ES-I3 (cell line): ENCODE measurements at regions not wholly inside any gene's neighbourhood (a gene's known extent, or its start where the extent isn't known, plus 50 kb on each side); places are given as distances from the start of the nearest gene placed in this dataset.

Experiments used
- H3K36me3 ChIP-seq: 2 replicates; pipeline ENCODE4 v1.6.1; 2013; ENCODE audit warnings: mild to moderate bottlenecking, low read length, control low read depth, moderate library complexity; ENCODE audit not compliant: insufficient read depth
- H3K4me1 ChIP-seq: 2 replicates; pipeline ENCODE4 v1.6.1; 2013; ENCODE audit warnings: mild to moderate bottlenecking, control low read depth, low read length; ENCODE audit not compliant: insufficient read depth
- H3K9ac ChIP-seq: 2 replicates; pipeline ENCODE4 v1.6.1; 2013; ENCODE audit warnings: low read depth, mild to moderate bottlenecking, low read length, moderate library complexity
- H3K9me3 ChIP-seq: 2 replicates; pipeline ENCODE4 v1.6.1; 2013; ENCODE audit warnings: mild to moderate bottlenecking, low read length, moderate library complexity; ENCODE audit not compliant: control insufficient read depth, insufficient read depth

GRCh38 chr3:168990621-168991020, 672.9 kb downstream of the MECOM start:
- Histone ChIP-seq H3K36me3 (no peaks in the 10 kb centered on the region), H3K4me1 (0 out of 2 replicates have a peak, but pooled peaks cover 8% of the 10 kb centered on the region), H3K9ac (no peak overlapping the region)

DNA sequence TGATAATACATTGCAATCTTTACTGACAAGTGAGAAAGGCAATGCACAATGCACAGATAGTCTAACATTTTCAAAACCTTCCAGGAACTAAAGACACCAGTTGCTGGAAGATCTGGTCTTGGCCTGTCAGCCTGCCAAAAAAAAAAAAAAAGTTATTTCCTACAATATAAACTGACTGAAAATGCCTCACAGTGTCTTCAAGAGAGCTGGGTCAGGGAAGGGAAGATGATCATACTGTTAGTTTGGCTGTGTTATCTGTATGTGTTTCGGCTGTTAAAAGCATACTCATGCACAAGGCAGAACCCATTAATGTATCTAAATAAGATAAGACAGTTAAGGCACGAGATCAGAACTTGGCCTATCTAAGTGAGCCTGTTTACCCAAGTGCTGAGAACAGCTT, 673.4 kb downstream of the MECOM start:
- Histone ChIP-seq H3K9ac (no peak overlapping the region), H3K9me3 (no peaks in the 10 kb centered on the region), H3K36me3 (no peaks in the 10 kb centered on the region), H3K4me1 (0 out of 2 replicates have a peak, but pooled peaks cover 8% of the 10 kb centered on the region)

More at GRCh38 chr3:168990621-168991020, 672.9 kb downstream of the MECOM start:
- no peaks in the 10 kb centered on the region for H3K9me3 ChIP-seq

- H3K4me1 ChIP-seq: 0 out of 2 replicates have a peak, but pooled peaks cover 8% of the 10 kb centered on the region
- H3K9ac ChIP-seq: no peak overlapping the region
- H3K36me3 ChIP-seq: no peaks in the 10 kb centered on the region
- no peaks in the 10 kb centered on the region for H3K9me3 ChIP-seq
These were observed 674.1 kb downstream of the MECOM start for GRCh38 chr3:168989396-168989795.

DNA sequence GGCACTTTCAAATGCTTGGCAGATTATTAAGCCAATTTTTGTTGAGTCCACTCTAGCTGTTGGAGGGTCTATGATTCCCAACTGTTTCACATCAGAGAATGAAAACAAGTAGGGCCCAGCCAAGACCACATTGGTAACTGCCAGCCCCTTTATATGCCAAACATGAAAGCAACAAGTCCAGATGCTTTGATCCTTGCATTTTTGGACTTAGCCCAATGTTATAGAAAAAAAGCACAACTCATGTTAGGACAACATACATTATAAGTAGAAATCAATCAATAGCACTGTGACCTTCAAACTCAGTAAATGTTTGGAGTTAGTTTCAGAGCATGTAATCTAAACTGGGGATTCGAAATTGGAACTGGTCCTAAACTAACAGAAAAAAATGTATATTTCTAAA, 674.7 kb downstream of the MECOM start:
- Histone ChIP-seq H3K9me3 (no peaks in the 10 kb centered on the region), H3K9ac (no peak overlapping the region), H3K36me3 (no peaks in the 10 kb centered on the region), H3K4me1 (0 out of 2 replicates have a peak, but pooled peaks cover 8% of the 10 kb centered on the region)

DNA sequence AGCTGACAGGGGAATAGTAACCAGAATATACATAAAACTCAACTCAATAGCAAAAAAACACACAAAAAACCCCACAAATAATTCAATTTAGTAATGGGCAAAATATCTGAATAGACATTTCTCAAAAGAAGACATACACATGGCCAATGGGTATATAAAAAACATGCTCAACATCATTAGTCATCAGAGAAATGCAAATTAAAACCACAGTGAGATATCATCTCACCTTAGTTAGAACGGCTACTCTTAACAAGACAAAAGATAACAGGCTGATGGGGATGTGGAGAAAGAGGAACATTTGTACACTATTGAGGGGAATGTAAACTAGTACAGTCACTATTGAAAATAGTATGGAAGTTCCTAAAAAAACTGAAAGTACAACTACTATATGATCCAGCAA, 678.6 kb downstream of the MECOM start:
- no peaks in the 10 kb centered on the region for H3K36me3 ChIP-seq

GRCh38 chr3:168983046-168983445, 680.5 kb downstream of the MECOM start:
- Histone ChIP-seq H3K36me3 (no peaks in the 10 kb centered on the region), H3K4me1 (no peaks in the 10 kb centered on the region), H3K9me3 (no peaks in the 10 kb centered on the region), H3K9ac (no peak overlapping the region)

More for the DNA sequence above, 678.6 kb downstream of the MECOM start:
- Histone ChIP-seq H3K9me3 (no peaks in the 10 kb centered on the region), H3K4me1 (no peaks in the 10 kb centered on the region), H3K9ac (no peak overlapping the region)

DNA sequence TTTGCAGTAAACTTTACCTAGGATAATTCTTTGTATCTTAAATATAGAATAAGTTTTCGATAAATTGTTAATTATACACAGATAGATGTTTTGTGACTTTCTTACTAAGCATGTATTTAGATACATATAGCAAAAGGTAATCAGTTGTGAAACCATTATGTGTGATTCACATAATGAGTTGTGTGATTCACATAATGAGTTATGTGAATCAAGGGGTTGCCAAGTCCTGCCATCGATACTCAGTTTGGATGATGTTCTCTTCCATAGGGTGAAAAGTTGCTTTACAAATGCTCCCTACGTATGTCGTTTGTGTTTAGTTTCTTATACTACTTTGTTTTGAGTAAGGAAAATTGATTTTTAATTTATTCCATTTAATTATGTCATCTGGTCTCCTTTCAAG, 682.1 kb downstream of the MECOM start:
- H3K36me3 ChIP-seq: no peaks in the 10 kb centered on the region
- no peak overlapping the region for H3K9ac ChIP-seq
- no peaks in the 10 kb centered on the region for H3K9me3 ChIP-seq
- H3K4me1 ChIP-seq: no peaks in the 10 kb centered on the region

- no peaks in the 10 kb centered on the region for H3K36me3 ChIP-seq
- no peaks in the 10 kb centered on the region for H3K9me3 ChIP-seq
- H3K9ac ChIP-seq: no peak overlapping the region
- H3K4me1 ChIP-seq: no peaks in the 10 kb centered on the region
These were observed 685.7 kb downstream of the MECOM start for GRCh38 chr3:168977716-168978374.

DNA sequence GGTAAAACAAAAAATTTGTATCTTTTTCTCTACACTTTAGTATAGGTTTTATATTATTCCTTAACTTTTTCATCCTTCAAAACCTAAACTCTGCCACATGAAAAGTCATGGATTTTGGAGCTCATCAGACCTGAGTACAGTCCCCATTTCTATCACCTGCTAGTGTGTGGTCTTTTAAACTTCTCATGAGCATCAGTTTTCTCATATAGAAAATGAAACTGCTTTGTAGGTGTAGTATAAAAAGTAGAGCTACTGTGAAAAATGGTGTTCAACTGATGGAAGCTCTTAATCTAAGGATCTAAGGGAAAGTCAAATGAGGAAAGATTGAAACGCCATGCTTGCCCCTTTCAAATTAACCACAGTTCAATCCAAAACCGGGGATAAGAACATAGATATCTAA, 686.5 kb downstream of the MECOM start:
- Histone ChIP-seq H3K9ac (no peak overlapping the region), H3K9me3 (no peaks in the 10 kb centered on the region), H3K4me1 (no peaks in the 10 kb centered on the region), H3K36me3 (no peaks in the 10 kb centered on the region)

DNA sequence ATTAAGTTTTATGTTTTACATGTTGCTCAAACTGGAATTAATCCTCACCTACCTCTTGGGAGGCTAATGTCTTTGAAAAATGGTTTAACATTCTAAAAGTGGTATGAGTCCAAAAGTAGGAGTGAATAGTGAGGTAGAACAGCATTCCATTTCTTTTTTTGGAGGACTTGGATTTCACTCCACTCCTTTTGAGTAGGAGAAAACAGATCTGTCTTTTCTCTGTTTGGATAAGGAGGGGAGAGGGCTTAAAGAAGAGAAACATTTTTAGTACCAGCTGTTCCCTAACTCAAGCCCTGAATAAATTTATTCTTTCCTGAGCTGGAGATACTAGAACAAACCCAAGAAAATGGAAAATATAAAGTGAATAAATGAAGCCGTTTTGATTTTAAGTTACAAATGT, 687.9 kb downstream of the MECOM start:
- H3K36me3 ChIP-seq: no peaks in the 10 kb centered on the region
- no peaks in the 10 kb centered on the region for H3K9me3 ChIP-seq
- H3K9ac ChIP-seq: no peak overlapping the region
- no peaks in the 10 kb centered on the region for H3K4me1 ChIP-seq

DNA sequence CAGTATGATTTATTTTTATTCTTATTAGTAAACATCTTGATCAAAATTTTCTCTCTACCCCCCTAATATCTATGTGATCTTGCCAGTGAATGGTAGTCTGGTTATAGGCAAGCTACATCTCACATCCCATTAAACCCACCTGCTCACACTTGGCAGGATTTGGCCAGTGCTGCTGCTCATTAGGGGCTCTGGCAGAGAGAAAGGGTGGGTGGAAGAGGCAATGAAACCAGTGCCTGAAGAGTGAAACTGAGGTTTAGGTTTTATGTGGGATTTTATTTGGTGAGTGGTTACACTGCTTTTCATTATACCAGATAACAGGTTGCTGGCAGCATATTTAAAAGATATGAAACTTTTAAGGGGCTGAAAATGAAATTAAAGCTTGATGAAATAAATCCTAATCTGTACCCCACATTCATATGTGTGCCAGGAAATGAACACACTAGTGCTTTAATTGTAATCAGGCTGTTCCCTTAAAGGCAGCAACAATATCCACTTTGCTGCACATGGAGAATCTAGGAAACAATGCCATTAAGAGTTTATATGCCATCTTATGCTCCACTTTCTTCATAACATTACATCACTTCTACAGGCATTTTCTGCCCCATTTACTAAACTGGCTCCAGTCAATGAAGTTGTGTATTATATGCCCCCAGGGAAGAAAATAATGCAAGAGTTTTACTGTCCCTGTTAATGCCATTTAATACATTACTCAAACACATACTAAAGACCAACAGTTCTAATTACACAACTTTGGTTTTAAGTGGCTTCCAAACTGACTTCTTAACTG, 688.7 kb downstream of the MECOM start:
- H3K9me3 ChIP-seq: no peaks in the 10 kb centered on the region
- no peaks in the 10 kb centered on the region for H3K4me1 ChIP-seq
- H3K9ac ChIP-seq: no peak overlapping the region
- H3K36me3 ChIP-seq: no peaks in the 10 kb centered on the region

DNA sequence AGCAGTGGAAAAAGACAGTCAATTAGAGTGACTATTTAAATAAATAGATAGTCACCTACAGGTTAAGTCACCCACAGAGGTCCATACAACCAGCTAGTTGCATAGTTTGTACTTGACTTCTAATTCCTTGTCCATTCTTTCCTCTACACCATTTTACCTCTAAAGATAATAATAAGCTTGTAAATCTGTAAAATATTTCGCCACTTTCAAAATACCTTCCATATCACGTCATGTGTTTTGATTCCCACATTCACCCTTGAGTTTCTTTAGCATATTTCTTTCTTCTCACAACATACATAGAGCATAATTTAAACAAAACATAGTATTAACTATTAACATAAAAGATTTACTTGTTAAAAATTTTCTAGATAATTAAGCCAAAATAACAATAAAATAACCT, 689.6 kb downstream of the MECOM start:
- no peaks in the 10 kb centered on the region for H3K4me1 ChIP-seq
- H3K9ac ChIP-seq: no peak overlapping the region

GRCh38 chr3:168973206-168973605, 690.3 kb downstream of the MECOM start:
- Histone ChIP-seq H3K9me3 (no peaks in the 10 kb centered on the region), H3K4me1 (no peaks in the 10 kb centered on the region), H3K9ac (no peak overlapping the region), H3K36me3 (no peaks in the 10 kb centered on the region)

More for the DNA sequence above, 689.6 kb downstream of the MECOM start:
- H3K9me3 ChIP-seq: no peaks in the 10 kb centered on the region
- no peaks in the 10 kb centered on the region for H3K36me3 ChIP-seq

DNA sequence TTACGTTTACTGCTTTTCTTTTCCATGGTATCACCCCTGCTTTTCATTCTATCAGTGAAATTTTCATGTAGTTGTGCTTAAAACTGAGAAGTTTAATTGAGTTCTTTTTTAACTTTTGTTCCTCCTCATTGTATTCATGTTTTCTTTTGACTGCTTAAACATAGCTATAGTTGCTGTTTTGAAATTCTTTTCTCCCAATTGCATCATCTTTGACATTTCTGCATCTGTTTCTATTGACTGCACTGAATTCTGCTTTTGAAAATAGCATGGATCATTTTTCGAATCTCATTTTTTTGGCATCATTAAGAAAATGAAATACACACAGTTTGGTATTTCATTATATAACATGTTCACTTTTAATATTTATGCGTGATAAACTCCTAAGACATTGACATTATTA, 694.9 kb downstream of the MECOM start:
- H3K9ac ChIP-seq: no peak overlapping the region
- H3K36me3 ChIP-seq: no peaks in the 10 kb centered on the region
- no peaks in the 10 kb centered on the region for H3K9me3 ChIP-seq
- H3K4me1 ChIP-seq: no peaks in the 10 kb centered on the region

DNA sequence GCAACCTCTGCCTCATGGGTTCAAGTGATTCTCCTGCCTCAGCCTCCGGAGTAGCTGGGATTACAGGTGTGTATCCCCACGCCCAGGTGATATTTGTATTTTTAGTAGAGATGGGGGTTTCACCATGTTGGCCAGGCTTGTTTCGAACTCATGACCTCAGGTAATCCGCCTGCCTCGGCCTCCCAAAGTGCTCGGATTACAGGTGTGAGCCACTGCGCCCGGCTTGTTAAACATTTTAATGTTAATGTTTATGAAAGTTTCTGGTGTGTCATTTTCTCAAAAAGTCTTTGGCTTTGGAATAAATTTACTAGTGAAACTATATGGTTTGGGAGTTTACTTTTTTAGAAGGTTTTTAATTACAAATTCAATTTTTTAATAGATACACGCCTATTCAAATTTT, 698.8 kb downstream of the MECOM start:
- Histone ChIP-seq H3K4me1 (peaks cover under 1% of the 10 kb centered on the region; the same call in 1 of the 2 replicates), H3K36me3 (no peaks in the 10 kb centered on the region), H3K9ac (no peak overlapping the region), H3K9me3 (no peaks in the 10 kb centered on the region)
